SK-MEL-5 (cell line): ENCODE measurements at regions not wholly inside any gene's neighbourhood (a gene's known extent, or its start where the extent isn't known, plus 50 kb on each side); places are given as distances from the start of the nearest gene placed in this dataset.

ENCODE experiments used
- DNase-seq: peaks from one replicate; pipeline ENCODE4 v3.0.0-alpha.2; 2016; ENCODE audit warnings: low read depth, low spot score
- in situ Hi-C: cut with HindIII; loops from 2 replicates; pipeline ENCODE4 v1.10.0; 2016; ENCODE audit warnings: low sequenced_read_pairs, high pct_unique_total_duplicates, low pct_unique_long_range_greater_than_20kb

GRCh38 chr9:79776581-79776980 is 204.8 kb downstream of the TLE4 start:
- in situ Hi-C loops: no loop called here

More at GRCh38 chr9:79776581-79776980, 204.8 kb downstream of the TLE4 start:
- DNase-seq: no peak
